ENCODE measurements at regions not wholly inside any gene's neighbourhood (a gene's known extent, or its start where the extent isn't known, plus 50 kb on each side); places are given as distances from the start of the nearest gene placed in this dataset.

- TF ChIP-seq EZH2phosphoT487 (IDR thresholded peaks at IDR 0.05; ENCODE audit: low read length) (no peak), EZH2 (optimal IDR thresholded peaks at IDR 0.05; ENCODE audit: low read depth, low read length) (no peak), CTCF (IDR thresholded peaks at IDR 0.05; ENCODE audit: low read length) (no peak)
- Histone ChIP-seq H3K27me3 (replicated peaks; ENCODE audit: insufficient read depth, low read length) (no peaks in the 10 kb centered on the region), H3K79me2 (ENCODE audit: low read length) (no peaks in the 10 kb centered on the region), H3K9me3 (replicated peaks; ENCODE audit: insufficient read depth, low read length) (no peaks in the 10 kb centered on the region), H4K20me1 (ENCODE audit: insufficient read depth, low read length) (no peaks in the 10 kb centered on the region), H2AFZ (ENCODE audit: low read length) (no peak overlapping the region), H3K9ac (ENCODE audit: low read length) (no peak overlapping the region), H3K36me3 (replicated peaks; ENCODE audit: insufficient read depth, low read length) (no peaks in the 10 kb centered on the region), H3K4me3 (ENCODE audit: low read length) (no peak overlapping the region), H3K4me2 (ENCODE audit: low read depth, low read length) (no peak overlapping the region), H3K9me2 (replicated peaks; ENCODE audit: insufficient read depth, low read length) (no peaks in the 10 kb centered on the region; the same call in 1 of the 2 replicates), H3F3A (ENCODE audit: insufficient read depth, low read length) (no peaks in the 10 kb centered on the region), H3K4me1 (ENCODE audit: low read length) (no peaks in the 10 kb centered on the region), H3K27ac (ENCODE audit: low read length) (no peak overlapping the region)
- no peak for DNase-seq
Observed at GRCh38 chr4:106594291-106594952, 225.8 kb upstream of the GIMD1 start.

- no peaks in the 10 kb centered on the region for H3K9me3 ChIP-seq (replicated peaks; ENCODE audit: insufficient read depth, low read length)
- H3K9me2 ChIP-seq (replicated peaks; ENCODE audit: insufficient read depth, low read length) = no peaks in the 10 kb centered on the region
- no peaks in the 10 kb centered on the region for H3K36me3 ChIP-seq (replicated peaks; ENCODE audit: insufficient read depth, low read length)
- TF ChIP-seq CTCF (IDR thresholded peaks at IDR 0.05; ENCODE audit: low read length) = no peak
- no peak for TF ChIP-seq EZH2phosphoT487 (IDR thresholded peaks at IDR 0.05; ENCODE audit: low read length)
- no peak for TF ChIP-seq EZH2 (optimal IDR thresholded peaks at IDR 0.05; ENCODE audit: low read depth, low read length)
- no peak overlapping the region for H2AFZ ChIP-seq (ENCODE audit: low read length)
- peaks cover 5% of the 10 kb centered on the region for H3K4me1 ChIP-seq (ENCODE audit: low read length)
- no peaks in the 10 kb centered on the region; the same call in 1 of the 2 replicates for H3F3A ChIP-seq (ENCODE audit: insufficient read depth, low read length)
- H3K4me2 ChIP-seq (ENCODE audit: low read depth, low read length) = no peak overlapping the region
- H3K9ac ChIP-seq (ENCODE audit: low read length) = no peak overlapping the region
- H3K27me3 ChIP-seq (replicated peaks; ENCODE audit: insufficient read depth, low read length) = no peaks in the 10 kb centered on the region
- no peak overlapping the region for H3K4me3 ChIP-seq (ENCODE audit: low read length)
- no peaks in the 10 kb centered on the region for H3K79me2 ChIP-seq (ENCODE audit: low read length)
- no peaks in the 10 kb centered on the region for H4K20me1 ChIP-seq (ENCODE audit: insufficient read depth, low read length)
- no peak for DNase-seq
- no peak overlapping the region for H3K27ac ChIP-seq (ENCODE audit: low read length)
Observed at GRCh38 chr4:106588891-106589290, 220.3 kb upstream of the GIMD1 start.

GRCh38 chr4:106587558-106587957, 219.0 kb upstream of the GIMD1 start:
- H3K27ac ChIP-seq (ENCODE audit: low read length) = no peak overlapping the region
- no peak for DNase-seq
- H3K36me3 ChIP-seq (replicated peaks; ENCODE audit: insufficient read depth, low read length) = no peaks in the 10 kb centered on the region
- H3K9me2 ChIP-seq (replicated peaks; ENCODE audit: insufficient read depth, low read length) = no peaks in the 10 kb centered on the region
- no peaks in the 10 kb centered on the region for H3K9me3 ChIP-seq (replicated peaks; ENCODE audit: insufficient read depth, low read length)
- H3K4me2 ChIP-seq (ENCODE audit: low read depth, low read length) = no peak overlapping the region
- no peak overlapping the region for H3K4me3 ChIP-seq (ENCODE audit: low read length)
- TF ChIP-seq EZH2 (optimal IDR thresholded peaks at IDR 0.05; ENCODE audit: low read depth, low read length) = no peak
- TF ChIP-seq EZH2phosphoT487 (IDR thresholded peaks at IDR 0.05; ENCODE audit: low read length) = no peak
- TF ChIP-seq CTCF (IDR thresholded peaks at IDR 0.05; ENCODE audit: low read length) = no peak
- H3K9ac ChIP-seq (ENCODE audit: low read length) = no peak overlapping the region
- H3K79me2 ChIP-seq (ENCODE audit: low read length) = no peaks in the 10 kb centered on the region
- H3F3A ChIP-seq (ENCODE audit: insufficient read depth, low read length) = no peaks in the 10 kb centered on the region; the same call in 1 of the 2 replicates
- peaks cover 5% of the 10 kb centered on the region for H3K4me1 ChIP-seq (ENCODE audit: low read length)
- no peaks in the 10 kb centered on the region for H3K27me3 ChIP-seq (replicated peaks; ENCODE audit: insufficient read depth, low read length)
- no peaks in the 10 kb centered on the region for H4K20me1 ChIP-seq (ENCODE audit: insufficient read depth, low read length)
- H2AFZ ChIP-seq (ENCODE audit: low read length) = no peak overlapping the region

Data from MM.1S (cell line).